Embryonic facial prominence (tissue), 1 donor: ENCODE measurements at regions not wholly inside any gene's neighbourhood (a gene's known extent, or its start where the extent isn't known, plus 50 kb on each side); places are given as distances from the start of the nearest gene placed in this dataset.
"Not testable (repeated sequence)": the region's sequence is repeated elsewhere in the genome, so short reads cannot be mapped to it uniquely, and the experiment has no call there.

ENCODE experiments used
- DNase-seq: peaks from one replicate; pipeline ENCODE4 v3.0.0-alpha.2; 2016; ENCODE audit errors: extremely low spot score

GRCh38 chr5:3153226-3153858 is 401.9 kb upstream of the IRX2 start:
- DNase-seq = no peak

- DNase-seq = no peak
Observed at GRCh38 chr5:3149899-3150298, 398.4 kb upstream of the IRX2 start.

GRCh38 chr5:3147405-3147804 is 395.9 kb upstream of the IRX2 start:
- DNase-seq = not testable (repeated sequence)

- DNase-seq = no peak
Observed at GRCh38 chr5:3145641-3146040, 394.2 kb upstream of the IRX2 start.

GRCh38 chr5:3143382-3143781 is 391.9 kb upstream of the IRX2 start:
- no peak for DNase-seq

- no peak for DNase-seq
Observed at GRCh38 chr5:3142261-3143027, 391.0 kb upstream of the IRX2 start.

- no peak for DNase-seq
Observed at GRCh38 chr5:3140117-3140516, 388.6 kb upstream of the IRX2 start.

- DNase-seq = no peak
Observed at GRCh38 chr5:3139499-3139931, 388.0 kb upstream of the IRX2 start.

- DNase-seq = no peak
Observed at GRCh38 chr5:3131161-3131560, 379.7 kb upstream of the IRX2 start.

- DNase-seq = no peak
Observed at GRCh38 chr5:3129252-3129651, 377.8 kb upstream of the IRX2 start.

- no peak for DNase-seq
Observed at GRCh38 chr5:3127423-3127911, 376.0 kb upstream of the IRX2 start.

- no peak for DNase-seq
Observed at GRCh38 chr5:3126639-3127038, 375.2 kb upstream of the IRX2 start.

GRCh38 chr5:3124410-3124809 is 372.9 kb upstream of the IRX2 start:
- no peak for DNase-seq

- DNase-seq = no peak
Observed at GRCh38 chr5:3123763-3124157, 372.3 kb upstream of the IRX2 start.

GRCh38 chr5:3122985-3123762 is 371.7 kb upstream of the IRX2 start:
- DNase-seq = no peak

GRCh38 chr5:3122216-3122615 is 370.7 kb upstream of the IRX2 start:
- DNase-seq = no peak

- DNase-seq = no peak
Observed at GRCh38 chr5:3121813-3122212, 370.3 kb upstream of the IRX2 start.

GRCh38 chr5:3120028-3120427 is 368.6 kb upstream of the IRX2 start:
- DNase-seq = no peak

- DNase-seq = no peak
Observed at GRCh38 chr5:3119435-3119834, 368.0 kb upstream of the IRX2 start.

- DNase-seq = no peak
Observed at GRCh38 chr5:3118340-3118739, 366.9 kb upstream of the IRX2 start.

GRCh38 chr5:3116366-3116765 is 364.9 kb upstream of the IRX2 start:
- DNase-seq = no peak

GRCh38 chr5:3114467-3114866 is 363.0 kb upstream of the IRX2 start:
- no peak for DNase-seq

- DNase-seq = no peak
Observed at GRCh38 chr5:3110371-3110770, 358.9 kb upstream of the IRX2 start.
